GM12878 (cell line): ENCODE measurements at regions not wholly inside any gene's neighbourhood (a gene's known extent, or its start where the extent isn't known, plus 50 kb on each side); places are given as distances from the start of the nearest gene placed in this dataset.

Experiments
- ATAC-seq: fragments of 200-7000 bp; cut with Tn5 transposase; 3 replicates; pipeline ENCODE4 v1.9.1; 2020; ENCODE audit warnings: mild to moderate bottlenecking, moderate library complexity
- BruUV-seq: library from RNA; stranded (reverse); fragments of 400-500 nt; replicated peaks from 2 replicates; lab custom pipeline; 2021; lab: Mats Ljungman, UMichigan
- CTCF ChIA-PET: fragments of 300-600 bp; sonication (Branson Sonifier 250); formaldehyde crosslinking; extraction: SDS; loops from one replicate; lab custom pipeline; 2021; ENCODE audit warnings: inconsistent platforms; lab: Yijun Ruan, JAX
- POLR2A ChIA-PET: fragments of 350-600 bp; formaldehyde crosslinking; extraction: SDS; loops from one replicate; lab custom pipeline; 2021; ENCODE audit warnings: inconsistent platforms; lab: Charles Lee
- RAD21 ChIA-PET: fragments of 300-600 bp; sonication (Branson Sonifier 250); formaldehyde crosslinking; loops from one replicate; lab custom pipeline; 2023; ENCODE audit warnings: antibody characterized with exemption; ENCODE audit not compliant: unreplicated experiment; lab: Charles Lee
- SMC1A ChIA-PET: fragments of 300-600 bp; sonication (Branson Sonifier 250); formaldehyde crosslinking; loops from one replicate; lab custom pipeline; 2023; ENCODE audit not compliant: unreplicated experiment, uncharacterized antibody; lab: Charles Lee
- DNase-seq: peaks from one replicate; pipeline ENCODE4 v3.0.0-alpha.2; 2011; ENCODE audit warnings: low read depth, low spot score
- FAIRE-seq: peaks from 3 replicates; lab custom pipeline; 2011; peaks lifted over from hg19 to GRCh38; lab: Jason Lieb, UNC
- H2AFZ ChIP-seq: 2 replicates; pipeline ENCODE4 v1.6.0; 2011; ENCODE audit warnings: low read depth, low read length, control low read depth; ENCODE audit not compliant: control insufficient read depth
- H3K27ac ChIP-seq: 2 replicates; pipeline ENCODE4 v1.5.1; 2011; ENCODE audit warnings: control low read depth; ENCODE audit not compliant: control insufficient read depth, insufficient read depth
- H3K27me3 ChIP-seq, 2 experiments: replicated peaks in 1 of 2; 2 replicates each; pipeline versions ENCODE4 v1.6.0 to v1.6.1; 2011; ENCODE audit warnings: low read length in 1 of 2; ENCODE audit not compliant: control insufficient read depth in 2 of 2, insufficient read depth in 2 of 2
- H3K36me3 ChIP-seq, 2 experiments: 2 replicates each; pipeline ENCODE4 v1.5.1; 2011; ENCODE audit warnings: low read length in 1 of 2; ENCODE audit not compliant: control insufficient read depth in 2 of 2, insufficient read depth in 2 of 2
- H3K4me1 ChIP-seq: 2 replicates; pipeline ENCODE4 v1.6.1; 2011; ENCODE audit warnings: mild to moderate bottlenecking, low read length, moderate library complexity, mixed read lengths; ENCODE audit not compliant: control insufficient read depth, insufficient read depth
- H3K4me2 ChIP-seq: 2 replicates; pipeline ENCODE4 v1.6.0; 2011; ENCODE audit warnings: control low read depth; ENCODE audit not compliant: control insufficient read depth, insufficient read depth
- H3K4me3 ChIP-seq: fragments of 200-600 bp; sonication (generic); 2 replicates; pipeline ENCODE4 v1.5.1; 2016
- H3K79me2 ChIP-seq: 2 replicates; pipeline ENCODE4 v1.6.0; 2011; ENCODE audit warnings: low read length; ENCODE audit not compliant: control insufficient read depth, insufficient read depth
- H3K9ac ChIP-seq: 2 replicates; pipeline ENCODE4 v1.8.0; 2011; ENCODE audit warnings: low read length, control low read depth, mixed read lengths; ENCODE audit not compliant: control insufficient read depth, insufficient read depth
- H3K9me3 ChIP-seq: replicated peaks from 3 replicates; pipeline ENCODE4 v1.5.1; 2011; ENCODE audit warnings: mild to moderate bottlenecking, low read length; ENCODE audit not compliant: control insufficient read depth, insufficient read depth
- H4K20me1 ChIP-seq: 2 replicates; pipeline ENCODE4 v1.6.0; 2011; ENCODE audit not compliant: control insufficient read depth, insufficient read depth
- ATF3 ChIP-seq: IDR thresholded peaks from 2 replicates; pipeline ENCODE4 v1.6.1; 2011; ENCODE audit warnings: low read depth, mild to moderate bottlenecking, low read length, moderate library complexity, borderline replicate concordance; ENCODE audit errors: extremely low read depth
- ATF7 ChIP-seq: fragments of 450-650 bp; IDR thresholded peaks from 2 replicates; pipeline ENCODE4 v1.6.1; 2016; ENCODE audit warnings: low read depth, mild to moderate bottlenecking
- BCL11A ChIP-seq: IDR thresholded peaks from 2 replicates; pipeline ENCODE4 v1.6.1; 2011; ENCODE audit warnings: low read depth, low read length
- CBX3 ChIP-seq: fragments of 200-600 bp; sonication (generic); IDR thresholded peaks from 2 replicates; pipeline ENCODE4 v1.6.1; 2016; ENCODE audit warnings: low read depth, borderline replicate concordance
- DPF2 ChIP-seq: fragments of 450-650 bp; IDR thresholded peaks from 2 replicates; pipeline ENCODE4 v1.6.1; 2017; ENCODE audit warnings: mild to moderate bottlenecking
- E2F8 ChIP-seq: fragments of 450-650 bp; IDR thresholded peaks from 2 replicates; pipeline ENCODE4 v1.6.1; 2018; ENCODE audit warnings: mild to moderate bottlenecking, low read depth, moderate library complexity; ENCODE audit not compliant: partially characterized antibody
- EED ChIP-seq: sonication (generic); IDR thresholded peaks from 2 replicates; pipeline ENCODE4 v1.6.1; 2016; ENCODE audit warnings: antibody characterized with exemption, low read depth
- GATAD2B ChIP-seq: fragments of 450-650 bp; conservative IDR thresholded peaks from 2 replicates; pipeline ENCODE4 v1.6.1; 2017; ENCODE audit warnings: low read depth, mild to moderate bottlenecking, moderate library complexity
- HSF1 ChIP-seq: fragments of 150-350 bp; IDR thresholded peaks from 2 replicates; pipeline ENCODE4 v1.6.1; 2014; ENCODE audit warnings: mild to moderate bottlenecking, low read depth, low read length
- IKZF1 ChIP-seq: fragments of 450-650 bp; conservative IDR thresholded peaks from 2 replicates; pipeline ENCODE4 v1.6.1; 2017; ENCODE audit warnings: antibody characterized with exemption, mild to moderate bottlenecking
- JUND ChIP-seq: IDR thresholded peaks from 2 replicates; pipeline ENCODE4 v1.6.1; 2012; ENCODE audit warnings: low read depth, mild to moderate bottlenecking, low read length, improper control_type of control experiment, moderate library complexity
- PML ChIP-seq: IDR thresholded peaks from 2 replicates; pipeline ENCODE4 v1.6.1; 2012; ENCODE audit warnings: low read length, inconsistent platforms
- RCOR1 ChIP-seq: conservative IDR thresholded peaks from 2 replicates; pipeline ENCODE4 v1.6.1; 2012; ENCODE audit warnings: low read depth, low read length, improper control_type of control experiment
- SMAD1 ChIP-seq: fragments of 450-650 bp; IDR thresholded peaks from 2 replicates; pipeline ENCODE4 v1.6.1; 2018; ENCODE audit warnings: mild to moderate bottlenecking, low read depth; ENCODE audit not compliant: partially characterized antibody
- TAF1 ChIP-seq: IDR thresholded peaks from 2 replicates; pipeline ENCODE4 v1.6.1; 2011; ENCODE audit warnings: mild to moderate bottlenecking, low read depth, low read length, borderline replicate concordance
- YY1 ChIP-seq: IDR thresholded peaks from 2 replicates; pipeline ENCODE4 v1.6.1; 2011; ENCODE audit warnings: low read depth, mild to moderate bottlenecking, low read length
- WGBS: methylation state at CpG from one replicate; pipeline ENCODE4 v1.1.6; 2016; ENCODE audit warnings: low lambda C conversion rate; ENCODE audit not compliant: insufficient replicate concordance, insufficient coverage; ENCODE audit errors: missing lambda C conversion rate; 5-methylcytosine and 5-hydroxymethylcytosine counted together
- in situ Hi-C: fragments of 300-500 bp; cut with MboI; formaldehyde crosslinking; loops from 9 replicates; pipeline ENCODE4 v1.14.3; 2018; ENCODE audit warnings: mixed read lengths
- intact Hi-C: fragments of 100-400 bp; cut with micrococcal nuclease; formaldehyde crosslinking; loops from one replicate; pipeline ENCODE4 v1.14.2; 2022; ENCODE audit not compliant: unreplicated experiment

- Histone ChIP-seq H3K4me2 (no peak overlapping the region), H3K4me1 (no peaks in the 10 kb centered on the region), H3K27me3 (no peaks in the 10 kb centered on the region), H3K9ac (no peak overlapping the region), H3K4me3 (no peak overlapping the region), H3K36me3 (no peaks in the 10 kb centered on the region), H3K9me3 (no peaks in the 10 kb centered on the region), H3K79me2 (no peaks in the 10 kb centered on the region), H2AFZ (no peak overlapping the region), H4K20me1 (no peaks in the 10 kb centered on the region), H3K27ac (no peak overlapping the region)
- ChIA-PET CTCF (no interaction called here), POLR2A (no interaction called here), SMC1A (no interaction called here), RAD21 (no interaction called here)
- in situ Hi-C loops (no loop called here), intact Hi-C loops (no loop called here)
- no peak for TF ChIP-seq SMAD1
- TF ChIP-seq BCL11A = no peak
- TF ChIP-seq GATAD2B = no peak
- no peak for TF ChIP-seq YY1
- TF ChIP-seq ATF7 = no peak
- TF ChIP-seq HSF1 = no peak
- TF ChIP-seq IKZF1 = no peak
- TF ChIP-seq E2F8 = no peak
- TF ChIP-seq CBX3 = no peak
- no peak for TF ChIP-seq ATF3
- TF ChIP-seq RCOR1 = no peak
- no peak for TF ChIP-seq DPF2
- no peak for TF ChIP-seq TAF1
- TF ChIP-seq EED = no peak
- TF ChIP-seq JUND = no peak
- TF ChIP-seq PML = no peak
- FAIRE-seq (no peak), DNase-seq (no peak), ATAC-seq (no peak)
- WGBS = 62% methylated on average over 3 of the region's 3 CpGs
- BruUV-seq = no TSS peak
These were observed 468.0 kb downstream of the TOX3 start for GRCh38 chr16:52078716-52079655.
